GM12892 (cell line): ENCODE measurements at regions not wholly inside any gene's neighbourhood (a gene's known extent, or its start where the extent isn't known, plus 50 kb on each side); places are given as distances from the start of the nearest gene placed in this dataset.

Source experiments
- DNase-seq: peaks from one replicate; pipeline ENCODE4 v3.0.0; 2011; ENCODE audit not compliant: insufficient read length
- FAIRE-seq: peaks from 2 replicates; lab custom pipeline; 2011; peaks lifted over from hg19 to GRCh38; lab: Jason Lieb, UNC
- POLR2A ChIP-seq: IDR thresholded peaks from 2 replicates; pipeline ENCODE4 v1.6.1; 2011; ENCODE audit warnings: low read depth, low read length, control low read depth
- POLR2AphosphoS5 ChIP-seq: IDR thresholded peaks from 2 replicates; pipeline ENCODE4 v1.6.1; 2011; ENCODE audit warnings: low read depth, low read length, control low read depth
- TAF1 ChIP-seq: IDR thresholded peaks from 2 replicates; pipeline ENCODE4 v1.6.1; 2011; ENCODE audit warnings: low read depth, mild to moderate bottlenecking, control low read depth, low read length, borderline replicate concordance

DNA sequence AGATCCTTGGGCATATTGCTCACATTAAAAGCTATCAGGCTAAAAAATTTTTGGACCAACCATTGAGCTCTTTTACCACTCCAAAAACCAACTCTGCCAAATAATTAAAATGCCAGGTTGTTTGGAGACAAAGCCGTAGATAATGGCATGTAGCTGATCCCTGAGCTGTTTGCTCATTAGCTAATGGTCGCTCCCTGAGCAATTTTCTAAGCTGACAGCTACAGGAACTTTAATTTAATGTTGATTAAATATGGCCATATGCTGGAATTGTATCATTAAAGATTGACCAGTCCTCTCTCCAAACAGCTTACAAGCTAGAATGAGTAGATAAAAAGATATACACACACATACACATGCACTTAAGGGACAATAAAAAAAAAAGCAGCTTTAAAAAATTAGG lies 216.2 kb upstream of the ARHGAP20 start:
- FAIRE-seq (no peak), DNase-seq (no peak)
- no peak for TF ChIP-seq POLR2AphosphoS5
- TF ChIP-seq POLR2A, result no peak
- TF ChIP-seq TAF1, result no peak

DNA sequence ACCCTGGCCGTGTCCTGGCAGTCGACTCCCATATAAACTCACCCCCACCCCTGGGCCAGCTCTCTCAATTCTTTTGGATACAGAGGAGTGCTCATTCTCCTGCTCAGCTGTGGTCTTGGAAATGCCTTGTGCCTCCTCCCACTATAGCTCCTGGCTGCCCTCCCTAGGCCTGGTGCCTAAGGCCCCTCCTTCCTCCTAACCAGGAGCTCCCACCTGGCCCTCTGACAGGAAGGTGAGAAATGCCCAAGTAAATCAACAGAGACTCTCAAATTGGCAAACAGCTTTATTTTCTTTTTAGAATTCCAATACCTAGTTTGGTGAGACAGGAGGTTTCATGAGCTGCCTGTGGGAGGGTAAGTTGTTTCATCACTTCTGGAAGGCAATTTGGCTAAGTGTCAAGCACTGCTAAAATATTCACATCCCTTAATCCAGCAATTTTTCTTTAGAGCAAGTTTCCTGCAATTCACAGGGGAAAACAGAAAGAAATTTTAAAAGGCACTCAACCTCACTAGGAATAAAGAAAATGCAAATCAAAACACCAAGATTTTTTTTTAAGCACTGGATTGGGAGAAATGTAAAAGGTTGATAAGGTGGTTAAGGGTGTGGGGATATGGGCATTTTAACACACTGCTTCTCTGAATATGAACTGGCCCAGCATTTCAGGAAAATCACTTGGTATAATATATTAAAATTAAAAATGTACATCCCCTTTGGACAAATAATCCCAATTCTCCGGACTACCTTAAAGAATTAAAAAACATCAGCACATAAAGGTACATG lies 209.7 kb upstream of the ARHGAP20 start:
- no peak for FAIRE-seq
- DNase-seq, result no peak
- no peak for TF ChIP-seq POLR2A
- TF ChIP-seq POLR2AphosphoS5, result no peak
- TF ChIP-seq TAF1, result no peak

DNA sequence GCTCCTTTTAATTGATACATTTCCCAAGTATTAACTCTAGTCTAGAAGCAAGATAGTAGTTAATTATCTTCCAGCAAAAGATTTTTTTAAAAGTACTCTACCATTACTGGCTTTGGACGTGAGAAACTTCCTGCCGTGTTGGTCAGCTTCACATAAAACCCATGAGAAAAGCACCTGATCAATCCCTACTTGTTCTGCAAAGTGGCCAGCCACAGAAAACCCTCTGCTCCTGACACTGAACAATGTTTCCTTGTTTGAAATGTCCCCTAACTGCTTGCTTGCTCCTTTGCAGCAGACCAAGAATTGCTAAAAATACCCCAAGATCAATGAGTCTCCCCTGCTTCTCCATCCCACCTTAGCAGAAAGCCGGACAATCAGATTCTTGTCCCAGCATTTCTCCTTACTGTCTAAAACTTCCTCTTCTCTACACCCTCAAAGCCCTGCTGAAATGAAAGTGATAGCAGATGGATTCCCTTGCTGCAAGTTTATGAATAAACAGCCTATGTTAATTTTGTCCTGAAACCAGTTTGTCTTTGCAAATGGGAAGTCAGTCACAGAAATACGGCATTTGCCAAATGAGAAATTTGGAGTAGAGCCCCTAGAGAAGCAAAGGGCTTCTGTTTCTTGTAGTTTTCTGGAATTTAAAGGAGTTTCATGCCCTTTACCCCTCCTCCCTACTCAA lies 207.1 kb upstream of the ARHGAP20 start:
- TF ChIP-seq POLR2A, result no peak
- no peak for TF ChIP-seq POLR2AphosphoS5
- TF ChIP-seq TAF1, result no peak
- peak; percentile 48 for FAIRE-seq
- DNase-seq, result no peak

DNA sequence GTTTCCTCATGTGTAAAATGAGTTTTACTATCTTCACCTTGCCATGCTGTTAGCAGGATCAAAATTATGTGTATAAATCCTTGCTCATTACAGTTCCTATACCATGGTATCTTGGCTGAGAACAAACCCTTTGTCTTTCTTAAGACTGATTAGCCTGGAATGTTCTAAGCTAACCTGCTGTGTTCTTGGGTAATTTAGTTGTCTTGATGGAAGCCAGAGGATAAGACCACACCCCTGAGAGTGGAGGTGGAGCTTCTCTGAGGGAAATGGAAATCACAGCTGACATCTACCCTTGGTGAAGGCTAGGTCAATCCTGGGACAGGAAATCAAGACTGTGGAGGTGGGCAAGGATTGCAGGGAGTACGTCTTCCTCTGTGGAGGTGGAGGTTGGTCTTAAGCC lies 206.1 kb upstream of the ARHGAP20 start:
- no peak for TF ChIP-seq POLR2A
- no peak for DNase-seq
- peak; percentile 50 for FAIRE-seq

DNA sequence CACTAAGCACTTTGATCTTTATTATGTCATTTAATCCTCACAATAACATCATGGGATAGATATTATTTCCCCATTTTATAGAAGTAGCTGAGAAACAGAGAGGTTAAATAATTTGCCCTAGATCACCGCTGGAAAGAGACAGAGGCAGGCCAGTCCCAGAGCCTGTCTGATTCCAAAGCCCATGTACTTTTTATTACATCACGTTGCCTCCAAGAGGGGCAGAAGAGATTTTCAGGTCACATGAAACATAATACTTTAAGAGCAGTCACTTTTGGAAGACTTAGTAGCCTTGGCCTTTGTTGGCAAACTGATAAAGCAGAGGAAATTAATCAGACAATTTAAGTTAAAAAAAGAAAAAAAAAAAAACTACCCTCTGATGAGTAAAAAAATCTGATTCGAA lies 200.2 kb upstream of the ARHGAP20 start:
- TF ChIP-seq POLR2A (no peak), POLR2AphosphoS5 (no peak), TAF1 (no peak)
- FAIRE-seq (no peak), DNase-seq (no peak)

DNA sequence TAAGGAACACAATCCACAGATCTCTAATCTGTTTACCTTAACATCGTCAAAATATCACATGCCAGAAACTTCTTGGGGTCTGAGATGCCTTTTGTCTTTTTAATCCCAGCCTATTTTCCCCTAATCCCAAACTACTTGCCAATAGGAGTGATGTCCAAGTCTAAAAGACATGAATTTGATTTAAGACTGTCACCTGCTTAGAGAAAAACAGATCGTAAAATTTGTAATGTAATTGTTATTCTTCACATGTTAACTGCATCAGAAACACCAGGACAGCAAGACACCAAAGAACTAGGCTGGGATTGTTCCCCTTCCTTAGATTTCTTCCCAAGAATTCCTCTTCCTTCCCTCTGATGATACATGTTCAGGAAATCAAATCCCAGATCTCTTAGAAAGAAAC lies 198.1 kb upstream of the ARHGAP20 start:
- DNase-seq, result no peak
- TF ChIP-seq POLR2A (no peak), TAF1 (no peak), POLR2AphosphoS5 (no peak)
- FAIRE-seq, result no peak

DNA sequence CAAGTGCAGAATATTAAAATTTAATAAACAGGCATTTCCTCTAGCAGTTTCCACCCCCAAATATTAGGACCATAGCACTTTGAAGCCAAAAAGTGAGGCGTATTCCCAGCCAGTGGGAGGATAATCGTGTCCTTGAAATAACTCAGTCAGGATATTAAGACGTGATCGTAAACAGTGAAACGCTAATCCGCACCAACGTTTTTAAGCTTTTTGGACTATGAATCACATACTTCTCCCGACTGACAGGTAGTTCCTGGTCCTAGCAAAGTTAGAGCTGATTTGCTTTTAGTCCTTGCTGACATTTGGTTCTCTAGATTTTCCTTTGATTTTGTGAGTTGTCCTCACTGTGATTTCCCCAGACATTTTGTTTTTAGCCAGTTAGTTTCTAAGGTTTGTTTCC lies 197.1 kb upstream of the ARHGAP20 start:
- peak; percentile 14 for FAIRE-seq
- no peak for DNase-seq
- no peak for TF ChIP-seq POLR2AphosphoS5
- no peak for TF ChIP-seq TAF1
- no peak for TF ChIP-seq POLR2A

DNA sequence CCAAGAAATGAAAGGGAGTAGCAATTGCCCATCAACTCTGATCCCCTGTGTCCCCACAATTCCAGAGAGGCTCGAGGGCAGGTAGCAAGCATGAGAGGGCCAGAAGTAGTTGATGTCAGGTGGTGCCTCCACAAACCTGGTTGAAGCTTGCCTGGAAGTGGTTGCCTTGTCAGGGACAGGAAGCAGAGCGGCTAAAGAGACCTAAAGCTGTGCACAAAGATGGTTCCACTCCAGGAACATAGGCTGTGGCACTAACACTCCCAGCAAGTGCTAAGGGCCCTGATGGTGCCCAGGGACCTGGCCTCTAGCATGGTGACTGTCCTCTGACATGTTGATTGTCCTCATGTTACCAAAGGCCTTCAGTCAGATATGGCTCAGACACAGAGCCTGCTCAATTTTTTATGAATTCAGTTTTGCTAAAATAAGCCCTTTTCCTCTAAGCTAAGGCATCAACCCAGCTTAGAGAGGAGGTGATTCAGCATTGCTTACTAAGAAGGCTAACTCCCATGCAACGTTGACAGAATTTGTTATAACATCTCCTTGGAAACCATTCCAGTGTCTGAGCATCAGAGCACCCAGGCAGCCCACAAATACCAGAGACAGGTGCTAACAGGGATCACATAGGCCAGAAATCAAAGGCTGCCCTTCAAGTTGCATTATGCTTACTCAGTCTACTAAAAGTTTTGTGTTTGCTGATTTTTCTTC lies 196.3 kb upstream of the ARHGAP20 start:
- TF ChIP-seq POLR2A (no peak), TAF1 (no peak), POLR2AphosphoS5 (no peak)
- DNase-seq, result no peak
- FAIRE-seq, result peak; percentile 30

DNA sequence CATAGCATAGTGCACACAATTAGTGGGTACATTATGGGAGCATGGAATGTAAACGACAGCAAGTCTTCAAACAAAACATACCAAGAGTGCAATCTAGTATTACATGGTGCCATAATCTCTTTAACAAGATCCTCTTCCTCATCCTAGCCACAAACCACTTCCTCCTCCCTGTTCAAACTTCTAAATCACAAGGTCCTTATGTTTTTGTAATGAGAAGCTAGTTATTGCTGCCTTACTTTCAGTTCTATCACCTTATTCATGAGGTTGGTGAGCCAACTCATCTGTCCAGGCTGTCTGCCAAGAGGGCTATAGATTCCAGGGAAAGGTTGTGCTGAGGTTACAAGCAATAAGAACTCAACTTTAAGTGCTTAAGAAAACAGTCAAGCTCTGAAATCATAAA lies 195.4 kb upstream of the ARHGAP20 start:
- TF ChIP-seq POLR2AphosphoS5, result no peak
- TF ChIP-seq TAF1, result no peak
- no peak for TF ChIP-seq POLR2A
- FAIRE-seq, result no peak
- no peak for DNase-seq

DNA sequence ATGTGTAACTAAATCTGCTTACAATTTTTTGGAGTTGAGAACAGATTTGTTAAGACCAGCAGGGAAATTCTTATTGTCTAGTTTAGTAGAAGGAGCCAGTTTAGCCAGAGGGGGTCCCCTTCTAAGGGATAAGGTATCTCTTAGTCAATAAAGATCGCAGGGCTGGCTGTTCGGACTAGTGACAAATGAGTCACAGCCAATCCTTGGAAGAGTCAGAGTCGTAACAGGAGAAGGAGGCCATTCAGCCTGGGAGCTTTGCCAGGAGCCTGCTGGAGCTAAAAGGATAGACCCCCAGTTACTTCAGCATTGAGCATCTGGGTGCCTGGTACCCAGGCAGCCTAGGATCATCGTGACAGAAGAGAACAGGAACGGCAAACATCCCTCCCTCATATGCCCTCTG lies 191.6 kb upstream of the ARHGAP20 start:
- TF ChIP-seq TAF1 (no peak), POLR2AphosphoS5 (no peak), POLR2A (no peak)
- no peak for DNase-seq
- no peak for FAIRE-seq

DNA sequence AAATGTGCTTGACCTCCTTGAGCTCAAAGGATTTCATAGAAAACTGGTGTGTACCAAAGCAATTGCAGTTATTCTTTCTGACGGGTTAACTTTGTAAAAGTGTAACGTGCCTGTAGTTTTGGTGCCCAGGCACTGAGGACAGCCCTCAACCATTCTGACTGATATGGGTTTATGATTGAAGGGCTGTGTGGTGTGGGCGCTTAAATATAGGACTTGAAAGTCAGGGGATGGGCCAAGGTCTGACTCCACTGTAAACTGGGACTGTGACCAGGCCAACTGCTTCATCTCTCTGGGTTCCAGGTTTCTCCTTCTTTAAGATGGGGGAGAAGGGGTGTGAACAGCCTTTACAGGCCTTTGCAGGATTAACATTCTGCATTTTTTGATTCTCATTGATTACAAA lies 191.1 kb upstream of the ARHGAP20 start:
- TF ChIP-seq TAF1 (no peak), POLR2AphosphoS5 (no peak), POLR2A (no peak)
- no peak for FAIRE-seq
- no peak for DNase-seq
